ENCODE measurements at regions not wholly inside any gene's neighbourhood (a gene's known extent, or its start where the extent isn't known, plus 50 kb on each side); places are given as distances from the start of the nearest gene placed in this dataset.

DNA sequence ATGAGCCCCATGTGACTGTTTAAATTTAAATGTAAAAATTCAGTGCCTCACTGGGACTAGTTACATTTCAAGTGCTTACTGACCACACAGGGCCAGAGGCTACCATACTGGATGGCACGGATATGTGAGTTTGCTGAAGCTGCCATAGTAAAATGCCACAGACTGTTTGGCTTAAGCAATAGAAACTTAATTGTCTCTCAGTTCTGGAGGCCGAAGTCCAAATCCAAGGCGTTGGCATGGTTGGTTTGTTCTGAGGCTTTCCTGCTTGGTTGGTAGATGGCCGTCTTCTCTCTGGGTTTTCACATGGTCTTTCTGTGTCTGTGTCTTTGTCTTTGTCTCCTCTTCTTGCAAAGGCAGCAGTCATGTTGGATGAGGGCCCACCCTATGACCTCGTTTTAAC is 878.9 kb upstream of the RBFOX1 start:
- TF ChIP-seq CTCF (conservative IDR thresholded peaks at IDR 0.05; ENCODE audit: low read length) (no peak), EZH2phosphoT487 (IDR thresholded peaks at IDR 0.05; ENCODE audit: borderline replicate concordance, low read depth, low read length) (no peak)
